NCI-H1694 treated with DMSO at 0.1 percent for 48 hours (cell line): ENCODE measurements at regions not wholly inside any gene's neighbourhood (a gene's known extent, or its start where the extent isn't known, plus 50 kb on each side); places are given as distances from the start of the nearest gene placed in this dataset.
"Not testable (repeated sequence)": the region's sequence is repeated elsewhere in the genome, so short reads cannot be mapped to it uniquely, and the experiment has no call there.

Experiments
- DNase-seq: peaks from one replicate; lab custom pipeline; 2025; lab: John Stamatoyannopoulos, UW

DNA sequence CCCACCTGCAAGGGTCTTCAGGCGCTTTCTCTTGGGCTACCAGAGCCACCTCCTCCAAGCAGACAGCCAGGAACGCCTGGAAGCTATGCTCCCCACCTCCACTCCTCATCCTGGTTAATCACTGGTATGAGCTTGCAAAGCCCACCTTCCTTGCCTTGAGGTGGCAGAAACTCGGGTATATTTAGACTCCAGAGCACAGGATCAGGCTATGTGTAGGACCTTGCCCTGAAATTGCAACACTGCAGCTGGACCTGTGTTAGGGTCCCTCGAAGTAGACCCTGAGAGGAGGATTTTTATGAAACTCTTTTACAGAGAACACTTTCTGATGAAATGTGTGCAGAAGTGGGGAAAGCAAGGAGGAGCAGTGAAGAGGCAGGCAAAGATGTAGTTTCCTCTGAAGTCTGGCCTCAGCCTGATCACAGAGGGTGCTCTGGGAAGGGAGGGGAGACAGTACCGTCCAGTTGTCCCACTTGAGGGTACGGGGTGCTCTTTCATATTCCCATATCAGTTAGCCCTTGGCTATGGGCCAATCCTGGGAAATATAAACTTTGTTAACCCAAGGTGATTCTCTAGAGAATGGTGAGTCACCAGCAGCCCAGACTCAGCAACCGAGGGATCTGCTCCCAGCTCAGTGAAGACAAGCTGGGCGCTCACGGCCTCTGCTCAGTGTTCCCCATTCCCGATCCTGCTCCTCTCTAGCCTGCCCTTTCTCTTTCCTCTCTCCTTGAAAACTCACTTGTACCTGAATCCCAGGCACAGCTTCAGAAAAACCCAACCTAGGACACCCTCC lies 157.9 kb downstream of the UQCRFS1 start:
- no peak for DNase-seq

DNA sequence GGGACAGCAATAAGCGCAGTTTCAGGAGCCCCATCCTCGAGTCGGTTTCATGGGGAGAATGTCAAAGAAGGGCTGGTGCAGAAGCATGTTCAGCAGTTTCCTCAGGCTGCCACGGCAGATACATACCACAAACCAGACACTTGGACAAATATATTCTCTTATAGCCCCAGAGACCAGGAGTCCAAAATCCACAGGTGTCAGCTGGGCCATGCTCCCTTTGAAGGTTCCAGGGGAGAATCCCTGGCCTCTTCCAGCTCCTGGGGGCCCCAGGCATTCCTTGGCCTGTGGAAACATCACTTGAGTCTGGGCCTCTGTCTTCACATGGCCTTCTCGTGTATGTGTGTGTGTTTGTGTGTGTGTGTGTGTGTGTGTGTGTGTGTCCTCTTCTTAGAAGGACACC lies 164.1 kb downstream of the UQCRFS1 start:
- no peak for DNase-seq

DNA sequence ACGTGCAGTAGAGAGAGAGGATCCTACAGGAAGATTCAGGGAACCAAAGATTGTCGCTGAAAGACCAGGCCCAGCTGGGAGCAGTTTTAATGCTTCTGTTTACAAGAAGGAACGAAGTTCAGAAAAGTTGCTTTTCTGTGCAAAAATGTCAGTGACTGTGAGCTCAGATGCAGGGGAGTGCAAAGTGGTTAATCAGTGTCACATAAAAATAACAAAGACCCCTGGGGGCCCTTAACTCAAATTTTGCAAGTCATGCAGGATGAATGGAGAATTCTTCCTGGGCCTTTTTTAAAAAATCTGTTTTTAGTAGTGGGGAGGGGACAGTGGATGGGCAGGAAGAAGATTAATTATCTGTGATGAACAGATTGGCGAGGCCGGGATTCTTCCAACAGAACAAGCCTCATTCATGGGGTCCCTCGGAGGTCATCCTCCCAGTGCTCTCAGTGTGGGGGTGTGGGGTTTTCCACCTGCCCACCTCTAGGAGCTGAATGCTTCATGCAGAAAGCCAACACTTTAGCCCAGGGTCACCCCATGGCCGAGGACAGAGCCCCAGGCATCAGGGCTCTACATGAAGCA lies 167.2 kb downstream of the UQCRFS1 start:
- DNase-seq: no peak

DNA sequence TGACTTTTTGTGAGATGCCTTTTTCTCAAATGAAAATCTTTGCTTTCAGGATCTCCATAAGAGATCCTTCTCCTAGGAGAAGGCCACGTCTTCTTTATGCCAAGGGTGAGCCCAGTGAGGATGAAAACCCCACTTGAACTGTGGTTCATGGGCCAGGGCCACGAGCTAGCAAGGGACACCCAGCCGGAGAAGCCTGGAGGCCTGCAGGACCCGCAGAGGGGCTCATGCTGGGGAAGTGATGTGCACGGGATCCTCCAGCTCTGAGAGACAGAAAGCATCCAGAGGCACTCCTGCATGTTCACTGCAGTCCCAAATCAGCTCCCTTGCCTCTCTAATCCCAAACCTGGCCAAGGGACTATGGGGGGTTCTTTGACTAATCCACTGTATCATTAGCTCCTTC lies 168.9 kb downstream of the UQCRFS1 start:
- DNase-seq: no peak

DNA sequence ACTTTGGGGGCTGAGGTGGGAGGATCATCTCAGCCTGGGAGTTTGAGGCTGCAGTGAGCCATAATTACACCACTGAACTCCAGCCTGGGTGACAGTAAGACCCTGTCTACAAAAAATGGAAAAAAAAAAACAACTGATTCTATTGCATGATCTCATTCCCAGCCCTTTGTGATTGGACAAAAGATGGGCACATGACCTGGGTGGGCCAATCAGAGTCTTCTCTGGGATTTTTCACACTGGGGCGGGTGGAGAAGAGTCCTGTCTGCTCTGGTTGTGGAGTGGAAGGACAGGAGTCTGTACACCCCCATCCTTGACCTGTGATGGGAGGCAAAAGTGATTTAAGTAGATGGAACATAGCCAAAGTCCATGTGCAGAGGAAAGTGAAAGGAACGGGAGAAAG lies 170.5 kb downstream of the UQCRFS1 start:
- DNase-seq: no peak

DNA sequence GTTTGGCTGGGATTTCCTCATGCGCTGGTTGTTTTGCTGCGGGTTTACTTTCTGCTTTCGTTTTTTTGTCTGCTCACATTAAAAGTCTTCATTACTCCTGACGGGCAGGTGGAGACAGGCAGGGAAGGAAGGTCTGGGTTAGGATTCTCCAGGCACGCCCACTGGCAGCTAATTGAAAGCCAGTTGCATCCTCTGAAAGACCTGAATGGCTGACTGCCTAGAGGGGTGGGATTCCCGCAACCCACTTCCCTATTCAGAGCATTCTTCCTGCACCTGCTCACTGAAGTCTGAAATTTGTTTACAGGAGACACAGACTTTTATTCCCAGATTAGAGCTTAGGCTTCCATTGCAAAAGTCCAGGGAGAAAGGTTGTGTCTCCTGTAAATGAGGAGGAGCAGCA lies 172.0 kb downstream of the UQCRFS1 start:
- no peak for DNase-seq

DNA sequence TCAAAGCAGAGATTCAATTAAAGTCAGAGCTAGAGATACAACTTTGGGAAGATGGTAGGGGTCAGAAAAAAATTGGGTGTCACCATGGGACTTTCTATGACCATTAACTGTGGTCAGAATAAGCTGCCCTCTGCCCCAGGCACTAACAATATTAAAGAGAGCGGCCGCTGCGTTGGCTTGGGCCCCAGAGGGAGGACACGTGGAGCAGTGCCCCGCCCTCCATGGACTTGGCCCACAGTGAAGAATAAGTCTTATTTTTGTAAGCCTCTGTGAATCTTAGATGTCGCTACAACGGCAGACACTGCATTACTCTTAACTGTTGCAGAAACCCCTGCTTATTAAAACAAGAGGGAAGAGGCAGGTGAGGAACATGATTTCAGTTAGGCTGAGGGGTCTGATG lies 172.7 kb downstream of the UQCRFS1 start:
- no peak for DNase-seq

DNA sequence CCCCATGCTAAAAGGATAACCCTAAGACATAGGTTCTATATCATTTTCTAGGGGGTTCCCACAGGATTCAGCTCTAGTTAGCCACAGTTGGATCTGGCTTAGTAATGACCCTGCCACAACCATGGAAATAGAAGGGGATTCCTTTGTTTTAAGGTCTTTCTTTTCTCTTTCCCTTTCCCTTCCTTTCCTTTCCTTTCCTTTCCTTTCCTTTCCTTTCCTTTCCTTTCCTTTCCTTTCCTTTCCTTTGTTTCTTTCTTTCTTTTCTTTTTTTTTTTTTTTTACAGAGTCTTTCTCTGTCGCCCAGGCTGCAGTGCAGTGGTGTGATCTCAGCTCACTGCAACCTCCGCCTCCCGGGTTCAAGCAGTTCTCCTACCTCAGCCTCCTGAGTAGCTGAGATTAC lies 173.9 kb downstream of the UQCRFS1 start:
- DNase-seq: not testable (repeated sequence)

DNA sequence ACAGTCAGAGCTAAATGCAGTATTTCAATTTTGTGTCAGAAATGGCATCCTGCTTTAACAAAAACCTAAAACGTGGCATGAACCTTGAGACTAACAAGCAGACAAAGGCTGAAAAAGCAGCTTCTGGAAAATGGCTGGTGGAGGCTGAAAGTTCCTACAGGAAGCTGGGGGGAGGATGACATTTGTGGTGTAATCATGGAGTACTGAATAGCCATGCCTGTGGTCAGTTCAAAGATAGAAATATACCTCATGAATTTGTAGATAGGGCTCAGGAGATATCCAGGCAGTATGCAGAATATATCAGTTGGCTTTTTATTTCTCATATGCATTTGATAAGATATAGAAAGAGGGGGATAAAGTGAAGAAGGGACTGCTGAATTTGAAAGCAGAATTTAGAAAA lies 181.7 kb downstream of the UQCRFS1 start:
- DNase-seq: no peak

DNA sequence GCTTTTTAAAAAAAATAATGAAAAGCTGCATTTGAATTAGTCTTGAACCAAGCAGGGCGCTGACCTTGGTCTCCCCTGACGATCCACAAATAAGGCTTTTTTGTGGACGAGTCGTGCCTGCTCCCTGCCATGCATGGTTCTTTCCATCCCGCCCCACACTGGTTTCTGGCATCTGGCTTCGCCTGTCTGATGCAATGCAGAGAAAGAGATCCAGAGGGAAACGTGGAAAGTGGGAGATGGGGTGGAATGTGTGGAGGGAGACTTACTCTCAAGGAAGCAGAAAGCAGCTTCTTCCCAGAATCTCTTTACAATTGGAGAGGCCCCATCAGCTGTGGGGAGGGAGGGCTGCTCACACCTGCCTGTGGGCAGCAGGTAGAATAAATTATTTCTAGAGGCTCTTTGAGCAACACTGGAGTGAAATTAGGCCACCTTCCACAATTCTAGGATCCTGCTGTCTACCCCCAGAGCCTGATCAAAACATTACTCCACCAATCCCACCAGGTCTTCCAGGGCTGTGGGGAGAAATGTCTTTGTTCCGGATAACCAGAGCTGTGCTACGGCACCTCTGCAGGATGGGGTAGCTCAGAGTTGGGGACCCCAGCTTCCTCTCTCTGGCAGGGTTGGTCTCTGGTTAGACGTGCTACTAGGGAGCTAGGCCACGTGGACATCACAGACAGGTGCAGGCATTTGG lies 183.5 kb downstream of the UQCRFS1 start:
- no peak for DNase-seq

DNA sequence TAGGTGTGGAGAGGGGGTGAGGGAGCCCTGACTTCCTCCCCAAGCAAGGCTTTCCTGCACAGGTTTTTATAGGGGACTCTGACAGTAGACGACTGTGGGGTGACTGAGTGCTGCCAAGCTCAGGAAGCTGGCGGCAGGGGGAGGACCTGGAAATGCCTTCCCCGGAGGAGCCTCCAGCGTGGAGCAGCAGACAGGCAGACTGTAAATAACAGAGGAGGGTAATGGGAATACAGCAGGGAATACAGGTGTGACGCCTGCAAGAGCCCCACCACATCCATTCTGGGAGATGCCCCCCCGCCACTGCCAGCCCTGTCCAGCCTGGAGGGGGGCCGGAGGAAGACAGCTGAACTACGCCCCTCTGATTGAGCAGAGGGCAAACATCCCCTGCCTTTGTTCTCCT lies 190.4 kb downstream of the UQCRFS1 start:
- DNase-seq: no peak

DNA sequence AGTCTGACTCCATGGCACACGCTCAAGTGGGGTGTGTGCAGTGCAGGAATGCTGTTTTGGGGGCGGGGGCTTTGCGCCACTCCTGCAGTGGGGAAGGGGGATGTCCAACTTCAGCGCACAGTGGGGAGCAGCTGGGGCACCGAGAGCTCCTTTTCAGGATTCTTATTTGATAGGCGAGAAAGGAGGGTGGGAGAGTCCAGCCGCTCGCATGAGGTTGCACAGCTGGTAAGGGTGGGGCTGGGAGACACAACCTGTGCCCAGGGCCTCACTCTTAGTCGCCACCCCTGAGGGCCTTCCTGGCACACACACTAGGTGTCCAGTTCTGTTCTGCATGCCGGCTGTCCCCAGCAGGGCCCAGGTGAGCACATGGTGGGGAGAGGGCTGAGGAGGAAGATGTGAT lies 190.8 kb downstream of the UQCRFS1 start:
- no peak for DNase-seq

DNA sequence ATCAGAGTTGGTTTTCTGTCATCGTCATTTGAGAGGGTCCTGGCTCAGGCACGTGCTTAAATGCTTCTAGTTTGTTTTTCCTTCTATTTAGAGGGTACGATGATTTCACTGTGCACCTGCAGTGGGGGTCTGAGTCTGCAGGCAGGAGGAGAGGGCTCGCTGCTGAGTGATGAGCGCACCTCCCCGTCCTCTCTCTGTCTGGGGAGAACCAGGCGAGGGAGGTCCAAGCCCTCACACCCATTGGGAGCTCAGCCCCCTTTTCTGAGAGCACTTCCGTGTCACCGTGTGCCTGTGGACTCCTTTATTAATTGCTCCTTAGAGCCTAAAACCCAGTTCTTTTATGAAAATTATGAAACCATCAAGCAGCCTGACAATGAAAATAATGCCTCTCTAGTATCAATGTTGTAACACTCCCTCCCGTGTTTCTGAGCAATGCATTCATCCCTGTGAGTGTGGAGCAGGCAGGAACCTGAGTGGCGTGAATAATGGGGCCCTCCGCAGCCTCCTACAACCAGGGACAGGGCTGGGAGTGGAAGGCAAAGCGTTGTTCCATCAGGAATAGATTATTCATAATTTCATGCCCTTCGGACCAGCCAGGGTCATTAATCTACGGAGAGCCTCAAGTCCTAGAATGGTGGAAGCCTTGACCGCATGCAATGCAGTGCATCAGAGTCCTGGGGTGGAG lies 191.6 kb downstream of the UQCRFS1 start:
- DNase-seq: no peak

DNA sequence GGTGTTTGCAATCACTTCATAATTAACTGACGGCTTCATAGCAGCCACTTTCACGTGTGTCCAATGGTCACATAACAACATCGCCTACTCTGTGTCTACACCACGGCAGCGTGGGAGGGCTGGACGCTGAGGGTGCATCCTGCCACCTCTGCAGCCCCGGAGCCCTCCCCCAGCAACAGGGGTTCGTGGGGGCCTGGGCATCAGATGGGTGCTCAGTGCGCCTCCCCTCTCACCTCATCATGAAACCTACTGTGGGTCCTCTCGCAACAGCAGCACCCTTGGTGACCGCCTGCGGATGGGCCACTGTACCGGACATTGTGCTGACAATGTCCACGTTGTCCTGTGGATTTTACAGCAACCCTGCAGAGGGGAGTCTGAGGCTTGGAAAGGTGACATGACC lies 193.5 kb downstream of the UQCRFS1 start:
- no peak for DNase-seq

DNA sequence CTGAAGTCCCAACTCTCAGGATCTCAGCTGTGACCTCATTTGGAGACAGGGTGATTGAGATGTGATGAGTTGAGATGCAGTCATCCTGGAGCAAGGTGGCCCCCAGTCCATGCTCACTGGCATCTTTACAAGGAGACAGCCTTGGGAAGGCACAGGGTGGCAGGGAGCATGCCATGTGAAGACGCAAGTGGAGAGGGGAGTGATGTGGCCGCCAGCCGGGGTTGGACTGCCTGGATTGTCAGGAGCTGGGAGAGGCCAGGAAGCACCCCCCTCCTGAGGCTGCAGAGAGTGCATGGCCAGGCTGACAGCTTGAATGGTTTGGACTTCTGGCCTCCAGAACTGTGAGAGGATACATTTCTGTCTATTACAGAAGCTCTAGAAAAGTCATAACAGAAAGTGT lies 194.4 kb downstream of the UQCRFS1 start:
- DNase-seq: no peak

DNA sequence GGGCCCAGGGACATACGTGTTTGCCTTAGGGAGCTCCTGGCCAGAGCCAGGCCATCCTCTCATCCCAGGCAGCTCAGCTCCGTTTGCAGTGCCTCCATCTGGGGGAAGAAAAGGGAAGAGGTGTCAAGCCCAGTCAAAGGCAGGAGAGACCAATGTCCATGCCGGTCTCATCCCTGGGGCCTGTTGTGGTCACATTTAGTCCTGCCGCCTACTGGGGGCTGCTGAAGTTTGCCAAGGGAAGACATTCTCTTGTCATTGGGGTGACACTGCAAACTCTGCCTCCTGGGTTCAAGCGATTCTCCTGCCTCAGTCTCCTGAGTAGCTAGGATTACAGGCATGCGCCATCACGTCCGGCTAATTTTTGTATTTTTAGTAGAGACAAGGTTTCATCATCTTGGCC lies 195.2 kb downstream of the UQCRFS1 start:
- DNase-seq: no peak

DNA sequence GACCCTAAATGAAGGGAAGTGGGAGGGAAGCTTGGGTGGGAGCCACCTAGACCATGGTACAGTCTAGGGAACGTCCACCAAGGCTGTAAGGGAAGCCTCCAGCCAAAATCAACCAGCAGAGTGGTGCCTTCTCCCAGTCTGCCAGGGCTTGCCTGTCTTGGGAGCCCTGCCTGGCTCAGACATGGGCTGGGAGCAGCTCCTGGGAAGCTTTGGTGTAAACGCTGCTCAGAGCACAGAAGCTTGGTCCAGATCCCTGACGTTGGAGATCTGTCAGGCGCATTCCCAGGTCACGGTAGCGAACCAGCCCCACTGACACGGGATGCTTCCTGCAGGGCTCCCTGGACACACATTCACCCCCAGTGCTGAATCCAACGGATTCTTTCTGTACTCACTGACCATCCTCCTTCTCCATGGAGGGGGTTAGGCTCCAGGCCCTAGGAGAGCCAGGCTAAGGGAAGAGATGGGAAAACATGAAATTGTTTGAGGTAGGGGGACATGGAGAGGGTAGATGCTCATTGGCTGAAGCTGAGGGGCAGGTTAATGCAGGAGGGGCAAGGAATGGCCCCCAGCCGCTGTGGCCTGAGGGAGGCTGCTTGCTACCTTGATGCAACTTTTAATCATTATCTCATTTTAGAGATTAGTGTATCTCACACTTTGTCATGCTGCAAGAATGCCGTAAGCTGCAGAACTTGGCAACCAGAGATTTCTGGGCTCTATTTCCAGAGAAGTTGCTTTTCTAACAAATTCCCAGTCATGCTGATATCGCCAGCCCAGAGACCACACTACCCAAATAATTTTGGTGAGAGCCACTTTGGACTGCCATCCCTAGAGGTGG lies 195.8 kb downstream of the UQCRFS1 start:
- no peak for DNase-seq

DNA sequence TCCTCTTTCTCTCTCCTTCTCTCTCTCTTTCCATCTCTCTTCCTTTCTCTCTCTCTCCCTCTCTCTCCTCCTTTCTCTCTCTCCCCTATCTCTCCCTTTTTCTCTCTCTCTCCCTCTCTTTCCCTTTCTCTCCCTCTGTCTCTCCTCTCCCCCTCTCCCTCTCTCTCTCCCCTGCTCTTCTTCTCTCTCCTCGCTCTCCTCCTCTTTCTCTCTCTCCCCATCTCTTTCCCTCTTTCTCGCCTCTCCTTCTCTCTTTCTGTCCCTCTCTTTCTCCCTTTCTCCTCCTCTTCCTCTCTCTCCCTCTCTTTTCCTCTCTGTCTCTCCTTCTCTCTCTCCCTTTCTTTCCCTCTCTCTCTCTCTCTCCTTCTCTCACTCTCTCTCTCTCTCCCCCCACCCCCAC lies 196.6 kb downstream of the UQCRFS1 start:
- no peak for DNase-seq

DNA sequence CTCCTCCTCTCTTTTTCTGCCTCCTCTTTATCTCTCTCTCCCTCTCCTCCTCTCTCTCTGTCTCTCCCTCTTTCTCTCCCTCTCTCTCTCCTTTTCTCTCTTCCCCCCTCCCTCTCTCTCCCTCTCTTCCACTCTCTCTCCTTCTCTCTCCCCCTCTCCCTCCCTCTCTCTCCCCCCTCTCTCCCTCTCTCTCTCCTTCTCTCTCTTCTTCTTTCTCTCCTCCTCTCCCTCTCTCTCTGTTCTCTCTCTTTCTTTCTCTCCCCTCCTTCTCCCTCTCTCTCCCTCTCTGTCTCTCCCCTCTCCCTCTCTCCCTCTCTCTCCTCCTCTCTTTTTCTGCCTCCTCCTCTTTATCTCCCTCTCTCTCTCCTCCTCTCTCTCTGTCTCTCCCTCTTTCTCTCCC lies 197.4 kb downstream of the UQCRFS1 start:
- DNase-seq: no peak

DNA sequence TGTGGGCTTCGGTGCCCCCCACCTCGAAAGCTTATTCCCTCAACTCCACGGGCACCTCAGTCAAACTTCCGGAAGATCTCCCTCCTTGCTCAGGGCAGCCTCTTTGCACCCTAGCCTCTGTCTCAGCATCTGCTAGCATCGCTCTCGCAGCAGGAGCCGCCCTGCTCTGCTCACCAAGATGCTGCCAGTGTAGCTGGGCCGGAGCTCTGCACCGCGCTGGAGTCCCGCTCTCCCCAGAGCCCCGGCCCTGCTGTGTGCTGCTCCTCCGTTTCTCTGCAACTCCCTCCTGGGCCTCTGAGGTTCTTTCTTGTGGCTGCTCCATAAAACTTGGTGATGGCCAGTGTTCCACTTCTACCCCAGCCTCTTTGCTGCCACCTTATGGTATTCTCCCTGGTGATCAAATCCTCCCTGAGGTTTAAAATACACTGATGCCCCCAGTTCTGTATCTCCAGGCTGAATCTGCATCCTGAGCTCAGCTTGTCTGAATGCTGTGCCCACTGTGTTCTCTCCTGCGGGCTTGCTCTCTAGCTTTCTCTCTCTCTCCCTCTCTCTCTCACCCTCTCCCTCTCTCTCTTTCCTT lies 198.0 kb downstream of the UQCRFS1 start:
- no peak for DNase-seq

DNA sequence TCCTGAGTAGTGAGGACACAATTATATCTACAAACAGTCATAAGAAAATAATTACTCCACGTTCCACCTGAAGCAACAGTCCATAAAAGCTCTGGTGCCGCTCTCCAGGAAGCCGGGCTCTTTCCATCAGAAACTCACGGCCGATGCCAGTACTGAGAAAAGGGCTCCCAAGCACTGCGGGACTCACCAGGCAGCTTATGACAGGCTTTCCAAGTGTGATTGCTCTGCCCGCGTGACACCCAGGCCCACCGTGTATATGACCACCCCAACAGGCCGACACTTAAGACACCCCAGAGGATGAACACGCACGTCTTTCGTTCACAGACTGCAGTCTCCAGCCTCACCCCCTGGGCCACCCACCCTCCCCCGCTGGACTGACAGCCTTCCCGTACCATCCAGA lies 199.0 kb downstream of the UQCRFS1 start:
- DNase-seq: no peak

DNA sequence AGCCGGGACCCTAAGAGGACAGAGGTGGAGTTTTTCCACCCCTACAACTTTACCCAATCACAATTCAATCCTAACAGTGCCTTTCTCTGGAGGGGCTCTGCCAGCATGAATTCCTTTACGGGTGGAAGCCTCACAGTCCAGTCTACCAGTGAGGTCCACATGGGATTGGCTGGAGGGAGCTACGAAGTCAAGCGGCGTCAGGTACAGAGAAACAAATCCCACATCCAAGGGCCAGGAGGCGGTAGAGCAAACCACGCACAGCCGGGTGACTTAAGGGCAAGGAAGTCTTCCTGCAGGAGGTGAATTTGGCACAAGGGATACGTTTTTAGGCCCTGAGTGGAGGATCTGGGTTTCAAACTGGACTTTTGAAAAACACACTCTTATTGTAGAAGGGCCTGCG lies 199.6 kb downstream of the UQCRFS1 start:
- no peak for DNase-seq
